ENCODE measurements at regions not wholly inside any gene's neighbourhood (a gene's known extent, or its start where the extent isn't known, plus 50 kb on each side); places are given as distances from the start of the nearest gene placed in this dataset.
A peak's percentile ranks its signal among the peaks of the same experiment; 100 is the strongest.

DNA sequence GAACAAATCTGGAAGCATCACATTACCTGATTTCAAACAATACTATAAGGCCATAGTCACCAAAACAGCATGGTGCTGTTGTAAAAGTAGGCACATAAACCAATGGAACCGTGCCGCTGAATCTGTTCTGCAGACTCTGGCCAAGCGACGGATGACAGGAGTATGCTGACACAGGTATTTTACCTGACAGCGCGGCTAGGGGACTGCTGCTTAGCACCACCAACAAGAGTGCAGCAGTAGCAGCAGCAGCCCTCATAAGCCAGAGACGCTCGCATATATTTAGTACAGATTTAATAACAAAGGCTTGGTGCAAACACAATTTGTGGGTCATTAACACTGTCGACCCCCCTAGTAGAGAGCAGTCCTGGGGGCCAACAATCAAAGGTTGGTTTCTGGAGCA, 677.6 kb upstream of the LMO3 start:
- no peak for TF ChIP-seq CEBPB (IDR thresholded peaks at IDR 0.05)
- TF ChIP-seq, protein P1, sequence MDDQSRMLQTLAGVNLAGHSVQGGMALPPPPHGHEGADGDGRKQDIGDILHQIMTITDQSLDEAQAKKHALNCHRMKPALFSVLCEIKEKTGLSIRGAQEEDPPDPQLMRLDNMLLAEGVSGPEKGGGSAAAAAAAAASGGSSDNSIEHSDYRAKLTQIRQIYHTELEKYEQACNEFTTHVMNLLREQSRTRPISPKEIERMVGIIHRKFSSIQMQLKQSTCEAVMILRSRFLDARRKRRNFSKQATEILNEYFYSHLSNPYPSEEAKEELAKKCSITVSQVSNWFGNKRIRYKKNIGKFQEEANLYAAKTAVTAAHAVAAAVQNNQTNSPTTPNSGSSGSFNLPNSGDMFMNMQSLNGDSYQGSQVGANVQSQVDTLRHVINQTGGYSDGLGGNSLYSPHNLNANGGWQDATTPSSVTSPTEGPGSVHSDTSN (IDR thresholded peaks at IDR 0.05), result no peak
- TF ChIP-seq POLR2A (IDR thresholded peaks at IDR 0.05; ENCODE audit: low read length), result no peak
- TF ChIP-seq KDM5A (IDR thresholded peaks at IDR 0.05), result no peak
- no peak for TF ChIP-seq CBX8 (IDR thresholded peaks at IDR 0.05)
- TF ChIP-seq, protein P2, sequence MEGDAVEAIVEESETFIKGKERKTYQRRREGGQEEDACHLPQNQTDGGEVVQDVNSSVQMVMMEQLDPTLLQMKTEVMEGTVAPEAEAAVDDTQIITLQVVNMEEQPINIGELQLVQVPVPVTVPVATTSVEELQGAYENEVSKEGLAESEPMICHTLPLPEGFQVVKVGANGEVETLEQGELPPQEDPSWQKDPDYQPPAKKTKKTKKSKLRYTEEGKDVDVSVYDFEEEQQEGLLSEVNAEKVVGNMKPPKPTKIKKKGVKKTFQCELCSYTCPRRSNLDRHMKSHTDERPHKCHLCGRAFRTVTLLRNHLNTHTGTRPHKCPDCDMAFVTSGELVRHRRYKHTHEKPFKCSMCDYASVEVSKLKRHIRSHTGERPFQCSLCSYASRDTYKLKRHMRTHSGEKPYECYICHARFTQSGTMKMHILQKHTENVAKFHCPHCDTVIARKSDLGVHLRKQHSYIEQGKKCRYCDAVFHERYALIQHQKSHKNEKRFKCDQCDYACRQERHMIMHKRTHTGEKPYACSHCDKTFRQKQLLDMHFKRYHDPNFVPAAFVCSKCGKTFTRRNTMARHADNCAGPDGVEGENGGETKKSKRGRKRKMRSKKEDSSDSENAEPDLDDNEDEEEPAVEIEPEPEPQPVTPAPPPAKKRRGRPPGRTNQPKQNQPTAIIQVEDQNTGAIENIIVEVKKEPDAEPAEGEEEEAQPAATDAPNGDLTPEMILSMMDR (IDR thresholded peaks at IDR 0.05), result no peak
- no peak for TF ChIP-seq NFE2L2 (conservative IDR thresholded peaks at IDR 0.05; ENCODE audit: low read length)
- no peak for TF ChIP-seq JUNB (IDR thresholded peaks at IDR 0.05)
- no peak for TF ChIP-seq EP300 (IDR thresholded peaks at IDR 0.05)
- peak; percentile 45 for TF ChIP-seq MAFK (IDR thresholded peaks at IDR 0.05; ENCODE audit: partially characterized antibody)
